SK-N-SH (cell line): ENCODE measurements at regions not wholly inside any gene's neighbourhood (a gene's known extent, or its start where the extent isn't known, plus 50 kb on each side); places are given as distances from the start of the nearest gene placed in this dataset.

Experiments
- CTCF ChIA-PET: fragments of 300-600, 350-600 bp; formaldehyde crosslinking; extraction: SDS; loops from one replicate; lab custom pipeline; 2021; lab: Yijun Ruan, JAX
- POLR2A ChIA-PET: fragments of 350-600 bp; sonication (Branson Sonifier 250); formaldehyde crosslinking; extraction: SDS; loops from one replicate; lab custom pipeline; 2020; ENCODE audit warnings: antibody characterized with exemption, inconsistent platforms; lab: Yijun Ruan, JAX
- DNase-seq: peaks from one replicate; pipeline ENCODE4 v3.0.0; 2012
- H2AFZ ChIP-seq: fragments of 200-600 bp; sonication (generic); 2 replicates; pipeline ENCODE4 v1.8.1; 2016; ENCODE audit warnings: antibody characterized with exemption, mild to moderate bottlenecking, low read depth
- H3F3A ChIP-seq: fragments of 200-600 bp; sonication (generic); replicated peaks from 2 replicates; pipeline ENCODE3; 2016; ENCODE audit warnings: antibody characterized with exemption, mild to moderate bottlenecking; ENCODE audit not compliant: insufficient read depth
- H3K27ac ChIP-seq, 2 experiments: fragments of 200-500 bp in 1 of 2; fragments of 200-600 bp in 1 of 2; sonication (Bioruptor generic) in 1 of 2; sonication (generic), shearing (Covaris generic) in 1 of 2; 2 replicates each; pipeline versions ENCODE4 v1.5.1 to v1.6.1; 2014 to 2016; ENCODE audit warnings: low read depth in 2 of 2, inconsistent platforms in 1 of 2, low read length in 1 of 2, mild to moderate bottlenecking in 1 of 2, mixed read lengths in 1 of 2
- H3K27me3 ChIP-seq: fragments of 200-600 bp; sonication (generic), shearing (Covaris generic); 2 replicates; pipeline ENCODE4 v1.6.1; 2016; ENCODE audit warnings: mixed run types; ENCODE audit not compliant: insufficient read depth
- H3K36me3 ChIP-seq, 2 experiments: fragments of 200-500 bp in 1 of 2; fragments of 200-600 bp in 1 of 2; sonication (Bioruptor generic) in 1 of 2; sonication (generic) in 1 of 2; replicated peaks in 1 of 2; 2 replicates each; pipeline versions ENCODE3 to v1.5.1; 2014 to 2016; ENCODE audit warnings: low read length in 1 of 2, mild to moderate bottlenecking in 1 of 2; ENCODE audit not compliant: insufficient read depth in 2 of 2, control insufficient read depth in 1 of 2
- H3K4me1 ChIP-seq, 2 experiments: fragments of 200-500 bp in 1 of 2; fragments of 200-600 bp in 1 of 2; sonication (Bioruptor generic) in 1 of 2; sonication (generic), shearing (Covaris generic) in 1 of 2; 2 replicates each; pipeline versions ENCODE4 v1.5.1 to v1.6.1; 2014 to 2016; ENCODE audit warnings: low read depth in 1 of 2, low read length in 1 of 2, mixed run types in 1 of 2; ENCODE audit not compliant: insufficient read depth in 2 of 2, control insufficient read depth in 1 of 2
- H3K4me2 ChIP-seq: fragments of 200-600 bp; sonication (generic), shearing (Covaris generic); 2 replicates; pipeline ENCODE4 v1.6.1; 2017; ENCODE audit warnings: mixed run types
- H3K4me3 ChIP-seq, 2 experiments: fragments of 200-500 bp in 1 of 2; fragments of 200-600 bp in 1 of 2; sonication (Bioruptor generic) in 1 of 2; sonication (generic), shearing (Covaris generic) in 1 of 2; 2 replicates each; pipeline versions ENCODE4 v1.5.1 to v1.8.1; 2014 to 2016; ENCODE audit warnings: low read depth in 2 of 2, inconsistent platforms in 1 of 2, low read length in 1 of 2, mild to moderate bottlenecking in 1 of 2, mixed read lengths in 1 of 2, moderate library complexity in 1 of 2
- H3K79me2 ChIP-seq: fragments of 200-600 bp; sonication (generic); 2 replicates; pipeline ENCODE4 v1.8.1; 2017; ENCODE audit warnings: mild to moderate bottlenecking; ENCODE audit not compliant: insufficient read depth
- H3K9ac ChIP-seq: fragments of 200-600 bp; sonication (generic); 2 replicates; pipeline ENCODE4 v1.6.1; 2017; ENCODE audit warnings: mixed run types
- H3K9me2 ChIP-seq: fragments of 200-600 bp; sonication (generic); 2 replicates; pipeline ENCODE4 v1.6.1; 2017; ENCODE audit warnings: mixed run types
- H3K9me3 ChIP-seq: fragments of 200-600 bp; sonication (generic); 2 replicates; pipeline ENCODE4 v1.6.1; 2017; ENCODE audit warnings: mixed run types, mild to moderate bottlenecking, moderate library complexity
- H4K20me1 ChIP-seq: fragments of 200-600 bp; sonication (generic); 2 replicates; pipeline ENCODE4 v1.6.1; 2017; ENCODE audit warnings: mild to moderate bottlenecking, mixed run types; ENCODE audit not compliant: insufficient read depth
- CHD2 ChIP-seq: fragments of 150-350 bp; IDR thresholded peaks from 2 replicates; pipeline ENCODE4 v1.6.1; 2018; ENCODE audit warnings: low read length; ENCODE audit not compliant: partially characterized antibody
- CTCF ChIP-seq: fragments of 200-600 bp; sonication (generic); IDR thresholded peaks from 2 replicates; pipeline ENCODE4 v1.6.1; 2017; ENCODE audit warnings: antibody characterized with exemption, mild to moderate bottlenecking, moderate library complexity
- EP300 ChIP-seq, 2 experiments: IDR thresholded peaks; 2 replicates each; pipeline versions ENCODE4 v1.4.0 to v1.6.1; 2012; ENCODE audit warnings: borderline replicate concordance in 1 of 2, low read depth in 1 of 2, low read length in 1 of 2
- FOSL2 ChIP-seq: IDR thresholded peaks from 2 replicates; pipeline ENCODE4 v1.4.0; 2012; ENCODE audit warnings: low read depth, mild to moderate bottlenecking, moderate library complexity, borderline replicate concordance
- FOXJ3 ChIP-seq: sonication (generic); formaldehyde crosslinking; IDR thresholded peaks from 2 replicates; pipeline ENCODE4 v1.5.1; 2020; ENCODE audit warnings: mild to moderate bottlenecking, missing genetic modification reagents
- FOXM1 ChIP-seq: IDR thresholded peaks from 2 replicates; pipeline ENCODE4 v1.4.0; 2012; ENCODE audit warnings: low read depth, mild to moderate bottlenecking
- GATA2 ChIP-seq: sonication (generic); formaldehyde crosslinking; IDR thresholded peaks from 2 replicates; pipeline ENCODE4 v1.5.0; 2020; ENCODE audit warnings: mild to moderate bottlenecking, missing genetic modification reagents
- MAX ChIP-seq: IDR thresholded peaks from 2 replicates; pipeline ENCODE4 v1.4.0; 2012; ENCODE audit warnings: low read depth
- MXI1 ChIP-seq: IDR thresholded peaks from 2 replicates; pipeline ENCODE4 v1.6.1; 2012; ENCODE audit warnings: mild to moderate bottlenecking, low read depth, low read length, improper control_type of control experiment
- NFIC ChIP-seq: IDR thresholded peaks from 2 replicates; pipeline ENCODE4 v1.4.0; 2012; ENCODE audit warnings: borderline replicate concordance
- PBX3 ChIP-seq: IDR thresholded peaks from 2 replicates; pipeline ENCODE4; 2012
- POLR2AphosphoS5 ChIP-seq: IDR thresholded peaks from 2 replicates; pipeline ENCODE4 v1.6.1; 2012; ENCODE audit warnings: low read depth, low read length
- RAD21 ChIP-seq: IDR thresholded peaks from 2 replicates; pipeline ENCODE4 v1.6.1; 2012; ENCODE audit warnings: mild to moderate bottlenecking, low read length
- RFX5 ChIP-seq: IDR thresholded peaks from 2 replicates; pipeline ENCODE4 v1.6.1; 2012; ENCODE audit warnings: mild to moderate bottlenecking, improper control_type of control experiment, low read length
- RXRA ChIP-seq: IDR thresholded peaks from 2 replicates; pipeline ENCODE4 v1.4.0; 2012; ENCODE audit warnings: low read depth, mild to moderate bottlenecking, borderline replicate concordance
- SIN3A ChIP-seq: IDR thresholded peaks from 2 replicates; pipeline ENCODE4 v1.6.1; 2012; ENCODE audit warnings: low read depth, mild to moderate bottlenecking, low read length, moderate library complexity, borderline replicate concordance
- TCF12 ChIP-seq: IDR thresholded peaks from 2 replicates; pipeline ENCODE4 v1.4.0; 2012
- TEAD4 ChIP-seq: IDR thresholded peaks from 2 replicates; pipeline ENCODE4 v1.4.0; 2012; ENCODE audit warnings: mild to moderate bottlenecking, borderline replicate concordance; ENCODE audit not compliant: insufficient read depth
- USF1 ChIP-seq: IDR thresholded peaks from 2 replicates; pipeline ENCODE4 v1.4.0; 2012; ENCODE audit warnings: low read depth, borderline replicate concordance
- YY1 ChIP-seq: IDR thresholded peaks from 2 replicates; pipeline ENCODE4 v1.4.0; 2012; ENCODE audit warnings: low read depth, mild to moderate bottlenecking
- ZBTB33 ChIP-seq: IDR thresholded peaks from 2 replicates; pipeline ENCODE4 v1.4.0; 2012; ENCODE audit warnings: low read depth, borderline replicate concordance
- WGBS: methylation state at CpG from one replicate; pipeline ENCODE4 v1.1.6; 2017; ENCODE audit warnings: low lambda C conversion rate; 5-methylcytosine and 5-hydroxymethylcytosine counted together

- no peaks in the 10 kb centered on the region for H4K20me1 ChIP-seq
- 1% methylated on average over 4 of the region's 4 CpGs for WGBS
- H3K4me2 ChIP-seq, result no peak overlapping the region
- no peaks in the 10 kb centered on the region for H3K36me3 ChIP-seq
- H3K9me2 ChIP-seq, result no peaks in the 10 kb centered on the region
- H3K27me3 ChIP-seq, result peaks cover 9% of the 10 kb centered on the region; the same call in 1 of the 2 replicates
- no peak overlapping the region for H3K9ac ChIP-seq
- H3K9me3 ChIP-seq, result no peaks in the 10 kb centered on the region
- H3K4me3 ChIP-seq, result no peak overlapping the region
- no peaks in the 10 kb centered on the region for H3K79me2 ChIP-seq
- DNase-seq, result no peak
- H2AFZ ChIP-seq, result no peak overlapping the region
- H3K27ac ChIP-seq, result no peak overlapping the region
- CTCF ChIA-PET, result no interaction called here
- no peak for TF ChIP-seq TCF12
- TF ChIP-seq NFIC, result no peak
- TF ChIP-seq GATA2 (CRISPR knock-in tag), result no peak
- no peak for TF ChIP-seq CHD2
- no peak for TF ChIP-seq SIN3A
- no peak for TF ChIP-seq RAD21
- TF ChIP-seq MXI1, result no peak
- no peak for TF ChIP-seq FOSL2
- no peak for TF ChIP-seq TEAD4
- TF ChIP-seq RFX5, result no peak
- no peak for TF ChIP-seq USF1
- TF ChIP-seq, all 33 proteins: peak for 0
- POLR2A ChIA-PET, result no interaction called here
- Histone ChIP-seq H3K4me1 (no peaks in the 10 kb centered on the region), H3F3A (no peaks in the 10 kb centered on the region)
Measured at GRCh38 chr5:2091921-2092320, 209.2 kb upstream of the IRX4 start.

- CTCF ChIA-PET, result no interaction called here
- no peak overlapping the region for H2AFZ ChIP-seq
- no peak overlapping the region for H3K4me2 ChIP-seq
- no peaks in the 10 kb centered on the region for H3K9me3 ChIP-seq
- H3K4me1 ChIP-seq, result no peaks in the 10 kb centered on the region
- no peaks in the 10 kb centered on the region for H3K79me2 ChIP-seq
- H3K4me3 ChIP-seq, result no peak overlapping the region
- no peak for DNase-seq
- H3K9me2 ChIP-seq, result no peaks in the 10 kb centered on the region
- no peaks in the 10 kb centered on the region for H3K36me3 ChIP-seq
- TF ChIP-seq PBX3, result no peak
- TF ChIP-seq RAD21, result no peak
- TF ChIP-seq RXRA, result no peak
- no peak for TF ChIP-seq POLR2AphosphoS5
- no peak for TF ChIP-seq YY1
- no peak for TF ChIP-seq FOXJ3 (CRISPR knock-in tag)
- TF ChIP-seq SIN3A, result no peak
- no peak for TF ChIP-seq FOXM1
- no peak for TF ChIP-seq ZBTB33
- no peak for TF ChIP-seq TEAD4
- TF ChIP-seq CTCF, result no peak
- TF ChIP-seq EP300 (IDR thresholded peaks at IDR 0.05; ENCODE audit: borderline replicate concordance in 1 of 2, low read depth in 1 of 2, low read length in 1 of 2), result no peak
- no peak for TF ChIP-seq MAX
- H3F3A ChIP-seq, result no peaks in the 10 kb centered on the region
- POLR2A ChIA-PET, result no interaction called here
- H4K20me1 ChIP-seq, result no peaks in the 10 kb centered on the region
- under 1% methylated on average over 2 of the region's 2 CpGs for WGBS
- no peak overlapping the region for H3K27ac ChIP-seq
- H3K9ac ChIP-seq, result no peak overlapping the region
- no peaks in the 10 kb centered on the region; the same call in 1 of the 2 replicates for H3K27me3 ChIP-seq
Measured at GRCh38 chr5:2087980-2088379, 205.3 kb upstream of the IRX4 start.
